DND-41 (cell line): ENCODE measurements at regions not wholly inside any gene's neighbourhood (a gene's known extent, or its start where the extent isn't known, plus 50 kb on each side); places are given as distances from the start of the nearest gene placed in this dataset.

Experiments used
- ATAC-seq: fragments of 200-7000 bp; cut with Tn5 transposase; 3 replicates; pipeline ENCODE4 v1.9.1; 2021; ENCODE audit warnings: low read depth; ENCODE audit not compliant: insufficient read depth
- DNase-seq: peaks from one replicate; pipeline ENCODE4 v3.0.0-alpha.2; 2020
- H2AFZ ChIP-seq: 2 replicates; pipeline ENCODE4 v1.6.0; 2012; ENCODE audit warnings: low read depth, low read length
- H3K27ac ChIP-seq: 2 replicates; pipeline ENCODE4 v1.5.1; 2012; ENCODE audit warnings: low read length, inconsistent platforms
- H3K27me3 ChIP-seq: fragments of 200-600 bp; sonication (generic); 2 replicates; pipeline ENCODE4 v1.6.0; 2012; ENCODE audit warnings: low read length, mild to moderate bottlenecking, inconsistent platforms; ENCODE audit not compliant: insufficient read depth, poor library complexity
- H3K36me3 ChIP-seq: 2 replicates; pipeline ENCODE4 v1.5.1; 2012; ENCODE audit warnings: low read length, inconsistent platforms; ENCODE audit not compliant: insufficient read depth
- H3K4me1 ChIP-seq: 2 replicates; pipeline ENCODE4 v1.5.1; 2012; ENCODE audit warnings: mild to moderate bottlenecking, low read length; ENCODE audit not compliant: insufficient read depth
- H3K4me2 ChIP-seq: 2 replicates; pipeline ENCODE4 v1.6.0; 2012; ENCODE audit warnings: mild to moderate bottlenecking, moderate library complexity, low read length, inconsistent platforms; ENCODE audit not compliant: insufficient read depth
- H3K4me3 ChIP-seq, 2 experiments: fragments of 200-600 bp in 1 of 2; shearing (Covaris generic) in 1 of 2; 2 replicates each; pipeline ENCODE4 v1.5.1; 2012 to 2016; ENCODE audit warnings: inconsistent platforms in 2 of 2, low read length in 2 of 2, mild to moderate bottlenecking in 2 of 2, low read depth in 1 of 2, moderate library complexity in 1 of 2
- H3K79me2 ChIP-seq: 2 replicates; pipeline ENCODE4 v1.6.0; 2012; ENCODE audit warnings: low read length, inconsistent platforms; ENCODE audit not compliant: insufficient read depth
- H3K9ac ChIP-seq: 2 replicates; pipeline ENCODE4 v1.6.0; 2012; ENCODE audit warnings: low read depth, mild to moderate bottlenecking, inconsistent platforms, low read length, moderate library complexity
- H3K9me3 ChIP-seq: 2 replicates; pipeline ENCODE4 v1.5.1; 2012; ENCODE audit warnings: low read length, moderate library complexity, mild to moderate bottlenecking, inconsistent platforms; ENCODE audit not compliant: insufficient read depth, severe bottlenecking
- H4K20me1 ChIP-seq: 2 replicates; pipeline ENCODE4 v1.6.0; 2012; ENCODE audit warnings: low read length; ENCODE audit not compliant: insufficient read depth
- CTCF ChIP-seq: IDR thresholded peaks from 2 replicates; pipeline ENCODE4 v1.5.1; 2012; ENCODE audit warnings: borderline replicate concordance, low read length, moderate library complexity, mild to moderate bottlenecking; ENCODE audit not compliant: poor library complexity, severe bottlenecking; ENCODE audit errors: extremely low read depth
- EZH2 ChIP-seq: IDR thresholded peaks from 3 replicates; pipeline ENCODE4 v1.6.1; 2012; ENCODE audit warnings: borderline replicate concordance, low read depth, mild to moderate bottlenecking, moderate library complexity, low read length, inconsistent platforms; ENCODE audit not compliant: severe bottlenecking

DNA sequence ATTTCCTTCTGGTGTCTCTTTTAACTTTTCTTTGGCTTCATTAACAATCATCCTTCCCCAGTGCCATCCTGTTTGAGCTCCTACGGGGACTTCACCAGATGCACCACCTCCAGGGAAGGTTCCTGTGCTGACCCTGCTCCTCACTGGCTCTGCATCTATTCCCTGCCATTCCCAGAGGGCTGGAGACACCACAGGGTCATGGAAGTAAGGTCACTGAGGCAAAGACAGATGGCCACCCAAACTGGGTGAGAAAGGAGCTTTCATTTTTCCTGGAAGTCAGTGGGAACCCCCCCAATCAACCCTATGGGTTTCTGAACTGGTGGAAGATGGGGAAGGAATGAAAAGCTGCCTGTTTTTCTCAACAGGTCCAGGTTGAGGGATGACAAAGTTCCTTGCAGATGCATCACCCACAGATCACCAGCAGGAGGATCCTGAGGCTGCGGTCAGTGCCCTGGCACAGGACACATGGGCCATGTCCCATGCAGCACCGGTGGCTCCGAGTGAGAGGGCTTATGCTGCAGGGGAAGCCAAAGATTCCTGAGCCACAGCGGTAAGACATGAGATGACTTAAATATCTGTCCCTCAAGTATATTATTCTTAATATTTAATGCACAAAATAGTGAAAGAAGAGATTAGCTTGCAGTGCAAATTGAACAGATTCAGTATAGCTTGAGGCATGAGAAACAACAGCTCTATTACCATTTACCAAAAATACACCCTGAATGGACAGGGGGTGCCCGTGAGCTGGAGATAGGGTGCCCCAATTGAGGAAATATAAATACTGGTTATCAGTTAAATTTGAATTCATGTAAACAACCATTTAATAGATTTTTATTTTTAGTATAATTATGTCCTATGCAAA is 73.0 kb upstream of the VPREB1 start:
- Histone ChIP-seq H2AFZ (no peak overlapping the region), H3K36me3 (no peaks in the 10 kb centered on the region), H3K4me2 (no peak overlapping the region), H3K27ac (no peak overlapping the region), H3K27me3 (no peaks in the 10 kb centered on the region), H4K20me1 (no peaks in the 10 kb centered on the region), H3K9ac (no peak overlapping the region), H3K4me1 (peaks cover 40% of the 10 kb centered on the region), H3K4me3 (no peak overlapping the region), H3K79me2 (no peaks in the 10 kb centered on the region), H3K9me3 (no peaks in the 10 kb centered on the region)
- DNase-seq (no peak), ATAC-seq (no peak)
- no peak for TF ChIP-seq EZH2
- no peak for TF ChIP-seq CTCF

- Histone ChIP-seq H3K4me1 (peaks cover 55% of the 10 kb centered on the region), H2AFZ (no peak overlapping the region), H3K9ac (no peak overlapping the region), H3K27me3 (no peaks in the 10 kb centered on the region), H3K27ac (no peak overlapping the region), H3K9me3 (no peaks in the 10 kb centered on the region), H4K20me1 (no peaks in the 10 kb centered on the region), H3K4me3 (no peak overlapping the region), H3K4me2 (peak overlapping the region; percentile 28; the same call in 1 of the 2 replicates), H3K36me3 (no peaks in the 10 kb centered on the region), H3K79me2 (no peaks in the 10 kb centered on the region)
- DNase-seq (no peak), ATAC-seq (no peak)
- TF ChIP-seq EZH2 (no peak), CTCF (no peak)
Measured at GRCh38 chr22:22169923-22170322, 74.7 kb upstream of the VPREB1 start.

GRCh38 chr22:22168941-22169867 is 75.4 kb upstream of the VPREB1 start:
- no peak overlapping the region for H3K9ac ChIP-seq
- H4K20me1 ChIP-seq, result no peaks in the 10 kb centered on the region
- peak overlapping the region; percentile 77 for H3K27ac ChIP-seq
- TF ChIP-seq CTCF, result no peak
- no peak for ATAC-seq
- DNase-seq, result no peak
- no peaks in the 10 kb centered on the region for H3K36me3 ChIP-seq
- H3K79me2 ChIP-seq, result no peaks in the 10 kb centered on the region
- no peaks in the 10 kb centered on the region for H3K9me3 ChIP-seq
- H2AFZ ChIP-seq, result peak overlapping the region; percentile 75; the same call in 1 of the 2 replicates
- no peaks in the 10 kb centered on the region for H3K27me3 ChIP-seq
- H3K4me2 ChIP-seq, result peak overlapping the region; percentile 65; the same call in 1 of the 2 replicates
- H3K4me1 ChIP-seq, result peaks cover 62% of the 10 kb centered on the region
- no peak overlapping the region for H3K4me3 ChIP-seq
